ENCODE measurements at regions not wholly inside any gene's neighbourhood (a gene's known extent, or its start where the extent isn't known, plus 50 kb on each side); places are given as distances from the start of the nearest gene placed in this dataset.

GRCh38 chr1:217196616-217197015, 434.3 kb downstream of the GPATCH2 start:
- Histone ChIP-seq H3K4me3 (no peak overlapping the region), H3K27ac (no peak overlapping the region), H3K4me1 (no peaks in the 10 kb centered on the region), H3K9me3 (no peaks in the 10 kb centered on the region), H3K27me3 (no peaks in the 10 kb centered on the region), H3K36me3 (no peaks in the 10 kb centered on the region)
- WGBS (ENCODE audit: insufficient coverage, low coverage, low lambda C conversion rate, missing lambda C conversion rate): 36% methylated on average over 1 of the region's 1 CpG
- ATAC-seq (no peak), DNase-seq (no peak)
- no peak for TF ChIP-seq POLR2A (IDR thresholded peaks at IDR 0.05)
- no peak for TF ChIP-seq CTCF (IDR thresholded peaks at IDR 0.05)
- intact Hi-C loops (cut with DNase I): no loop called here

GRCh38 chr1:217193151-217193550, 437.7 kb downstream of the GPATCH2 start:
- Histone ChIP-seq H3K4me1 (no peaks in the 10 kb centered on the region), H3K27me3 (no peaks in the 10 kb centered on the region), H3K27ac (no peak overlapping the region), H3K9me3 (no peaks in the 10 kb centered on the region), H3K36me3 (no peaks in the 10 kb centered on the region), H3K4me3 (no peak overlapping the region)
- intact Hi-C loops (cut with DNase I): no loop called here
- WGBS (ENCODE audit: insufficient coverage, low coverage, low lambda C conversion rate, missing lambda C conversion rate): 45% methylated on average over 3 of the region's 3 CpGs
- TF ChIP-seq CTCF (IDR thresholded peaks at IDR 0.05): no peak
- TF ChIP-seq POLR2A (IDR thresholded peaks at IDR 0.05): no peak
- DNase-seq (no peak), ATAC-seq (no peak)

- intact Hi-C loops (cut with DNase I): no loop called here
- Histone ChIP-seq H3K36me3 (no peaks in the 10 kb centered on the region), H3K27me3 (no peaks in the 10 kb centered on the region), H3K9me3 (no peaks in the 10 kb centered on the region), H3K4me1 (no peaks in the 10 kb centered on the region), H3K4me3 (no peak overlapping the region), H3K27ac (no peak overlapping the region)
- TF ChIP-seq CTCF (IDR thresholded peaks at IDR 0.05) (no peak), POLR2A (IDR thresholded peaks at IDR 0.05) (no peak)
- 34% methylated on average over 2 of the region's 2 CpGs for WGBS (ENCODE audit: insufficient coverage, low coverage, low lambda C conversion rate, missing lambda C conversion rate)
- ATAC-seq (peak in 3 of 4 donors; percentile 48 to 75 (median 64)), DNase-seq (peak in 1 of 3 donors; percentile 47)
Observed at GRCh38 chr1:217191441-217191840, 439.4 kb downstream of the GPATCH2 start.

GRCh38 chr1:217190359-217190758, 440.5 kb downstream of the GPATCH2 start:
- ATAC-seq: no peak
- Histone ChIP-seq H3K27me3 (no peaks in the 10 kb centered on the region), H3K27ac (no peak overlapping the region), H3K36me3 (no peaks in the 10 kb centered on the region), H3K4me3 (no peak overlapping the region), H3K9me3 (no peaks in the 10 kb centered on the region), H3K4me1 (no peaks in the 10 kb centered on the region)
- 74% methylated on average over 3 of the region's 3 CpGs for WGBS (ENCODE audit: insufficient coverage, low coverage, low lambda C conversion rate, missing lambda C conversion rate)
- no peak for DNase-seq
- TF ChIP-seq CTCF (IDR thresholded peaks at IDR 0.05) (no peak), POLR2A (IDR thresholded peaks at IDR 0.05) (no peak)
- intact Hi-C loops (cut with DNase I): no loop called here

- Histone ChIP-seq H3K27me3 (no peaks in the 10 kb centered on the region), H3K4me3 (no peak overlapping the region), H3K9me3 (no peaks in the 10 kb centered on the region), H3K27ac (no peak overlapping the region), H3K36me3 (no peaks in the 10 kb centered on the region), H3K4me1 (no peaks in the 10 kb centered on the region)
- intact Hi-C loops (cut with DNase I): no loop called here
- TF ChIP-seq CTCF (IDR thresholded peaks at IDR 0.05) (no peak), POLR2A (IDR thresholded peaks at IDR 0.05) (no peak)
- 33% methylated on average over 1 of the region's 1 CpG for WGBS (ENCODE audit: insufficient coverage, low coverage, low lambda C conversion rate, missing lambda C conversion rate)
- ATAC-seq (no peak), DNase-seq (no peak)
Observed at GRCh38 chr1:217189362-217189761, 441.5 kb downstream of the GPATCH2 start.
